ENCODE measurements at regions not wholly inside any gene's neighbourhood (a gene's known extent, or its start where the extent isn't known, plus 50 kb on each side); places are given as distances from the start of the nearest gene placed in this dataset.
"Not testable (repeated sequence)": the region's sequence is repeated elsewhere in the genome, so short reads cannot be mapped to it uniquely, and the experiment has no call there.

- TF ChIP-seq, protein P1, sequence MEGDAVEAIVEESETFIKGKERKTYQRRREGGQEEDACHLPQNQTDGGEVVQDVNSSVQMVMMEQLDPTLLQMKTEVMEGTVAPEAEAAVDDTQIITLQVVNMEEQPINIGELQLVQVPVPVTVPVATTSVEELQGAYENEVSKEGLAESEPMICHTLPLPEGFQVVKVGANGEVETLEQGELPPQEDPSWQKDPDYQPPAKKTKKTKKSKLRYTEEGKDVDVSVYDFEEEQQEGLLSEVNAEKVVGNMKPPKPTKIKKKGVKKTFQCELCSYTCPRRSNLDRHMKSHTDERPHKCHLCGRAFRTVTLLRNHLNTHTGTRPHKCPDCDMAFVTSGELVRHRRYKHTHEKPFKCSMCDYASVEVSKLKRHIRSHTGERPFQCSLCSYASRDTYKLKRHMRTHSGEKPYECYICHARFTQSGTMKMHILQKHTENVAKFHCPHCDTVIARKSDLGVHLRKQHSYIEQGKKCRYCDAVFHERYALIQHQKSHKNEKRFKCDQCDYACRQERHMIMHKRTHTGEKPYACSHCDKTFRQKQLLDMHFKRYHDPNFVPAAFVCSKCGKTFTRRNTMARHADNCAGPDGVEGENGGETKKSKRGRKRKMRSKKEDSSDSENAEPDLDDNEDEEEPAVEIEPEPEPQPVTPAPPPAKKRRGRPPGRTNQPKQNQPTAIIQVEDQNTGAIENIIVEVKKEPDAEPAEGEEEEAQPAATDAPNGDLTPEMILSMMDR (conservative IDR thresholded peaks at IDR 0.05; ENCODE audit: low read depth, low read length), result no peak
- no peak overlapping the region for H3K4me3 ChIP-seq (ENCODE audit: low read length)
- DNase-seq (ENCODE audit: low read depth), result no peak
These were observed 173.7 kb upstream of the ATP5MC3 start for GRCh38 chr2:175355246-175355645.

- TF ChIP-seq, protein P1 (conservative IDR thresholded peaks at IDR 0.05; ENCODE audit: low read depth, low read length), result no peak
- no peak overlapping the region for H3K4me3 ChIP-seq (ENCODE audit: low read length)
- DNase-seq (ENCODE audit: low read depth), result no peak
These were observed 171.8 kb upstream of the ATP5MC3 start for GRCh38 chr2:175353275-175353674.

GRCh38 chr2:175351512-175351911 is 170.0 kb upstream of the ATP5MC3 start:
- no peak overlapping the region for H3K4me3 ChIP-seq (ENCODE audit: low read length)
- TF ChIP-seq, protein P1 (conservative IDR thresholded peaks at IDR 0.05; ENCODE audit: low read depth, low read length), result no peak
- no peak for DNase-seq (ENCODE audit: low read depth)

- TF ChIP-seq, protein P1 (conservative IDR thresholded peaks at IDR 0.05; ENCODE audit: low read depth, low read length), result no peak
- H3K4me3 ChIP-seq (ENCODE audit: low read length), result no peak overlapping the region
- DNase-seq (ENCODE audit: low read depth), result no peak
These were observed 168.6 kb upstream of the ATP5MC3 start for GRCh38 chr2:175350105-175350504.

GRCh38 chr2:175342085-175342484 is 160.6 kb upstream of the ATP5MC3 start:
- TF ChIP-seq, protein P1 (conservative IDR thresholded peaks at IDR 0.05; ENCODE audit: low read depth, low read length), result no peak
- no peak overlapping the region for H3K4me3 ChIP-seq (ENCODE audit: low read length)
- no peak for DNase-seq (ENCODE audit: low read depth)

- no peak overlapping the region for H3K4me3 ChIP-seq (ENCODE audit: low read length)
- TF ChIP-seq, protein P1 (conservative IDR thresholded peaks at IDR 0.05; ENCODE audit: low read depth, low read length), result no peak
- DNase-seq (ENCODE audit: low read depth), result no peak
These were observed 148.7 kb upstream of the ATP5MC3 start for GRCh38 chr2:175330195-175330594.

DNA sequence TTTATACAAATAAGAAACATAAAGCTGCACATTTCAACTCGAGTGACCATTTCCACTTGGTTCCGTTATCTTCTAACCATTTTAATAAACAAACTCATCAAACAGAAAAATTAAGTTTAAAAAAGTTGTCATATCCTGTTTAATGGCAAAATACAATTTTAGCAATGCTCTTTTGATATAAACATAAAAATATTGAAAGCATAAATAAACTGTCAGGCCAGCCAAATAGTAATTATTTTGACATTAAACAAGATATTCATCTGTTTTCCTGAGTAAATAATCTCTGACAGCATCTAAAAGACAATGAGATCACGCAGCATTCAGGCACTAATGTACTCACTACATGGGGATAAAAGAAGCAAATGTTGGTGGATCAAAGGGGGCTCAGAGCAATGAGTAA is 145.3 kb upstream of the ATP5MC3 start:
- no peak for DNase-seq (ENCODE audit: low read depth)
- H3K4me3 ChIP-seq (ENCODE audit: low read length), result no peak overlapping the region
- TF ChIP-seq, protein P1 (conservative IDR thresholded peaks at IDR 0.05; ENCODE audit: low read depth, low read length), result no peak

DNA sequence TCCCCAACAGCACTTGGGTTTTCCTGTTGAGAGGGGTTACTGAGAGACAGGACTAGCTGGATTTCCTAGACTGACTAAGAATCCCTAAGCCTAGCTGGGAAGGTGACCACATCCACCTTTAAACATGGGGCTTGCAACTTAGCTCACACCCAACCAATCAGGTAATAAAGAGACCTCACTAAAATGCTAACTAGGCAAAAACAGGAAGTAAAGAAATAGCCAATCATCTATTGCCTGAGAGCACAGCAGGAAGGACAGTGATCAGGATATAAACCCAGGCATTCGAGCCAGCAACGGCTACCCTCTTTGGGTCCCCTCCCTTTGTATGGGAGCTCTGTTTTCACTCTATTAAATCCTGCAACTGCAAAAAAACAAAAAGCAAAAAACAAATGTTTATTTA is 144.7 kb upstream of the ATP5MC3 start:
- not testable (repeated sequence) for DNase-seq (ENCODE audit: low read depth); H3K4me3 ChIP-seq (ENCODE audit: low read length)
